Skeletal muscle satellite cell (primary cell): ENCODE measurements at regions not wholly inside any gene's neighbourhood (a gene's known extent, or its start where the extent isn't known, plus 50 kb on each side); places are given as distances from the start of the nearest gene placed in this dataset.

ENCODE experiments used
- H3K27me3 ChIP-seq: 2 replicates; pipeline ENCODE4 v1.7.0; 2013; ENCODE audit warnings: low read length; ENCODE audit not compliant: control insufficient read depth, insufficient read depth
- H3K36me3 ChIP-seq: 2 replicates; pipeline ENCODE4 v1.7.0; 2013; ENCODE audit warnings: mild to moderate bottlenecking, control low read depth, low read length; ENCODE audit not compliant: insufficient read depth
- H3K4me1 ChIP-seq: 2 replicates; pipeline ENCODE4 v1.7.0; 2013; ENCODE audit warnings: low read length; ENCODE audit not compliant: control insufficient read depth, insufficient read depth
- H3K4me2 ChIP-seq: 2 replicates; pipeline ENCODE4 v1.7.0; 2013; ENCODE audit warnings: mild to moderate bottlenecking, low read length
- H3K4me3 ChIP-seq: 2 replicates; pipeline ENCODE4 v1.7.0; 2013; ENCODE audit warnings: low read length
- H3K9ac ChIP-seq: 2 replicates; pipeline ENCODE4 v1.7.0; 2013; ENCODE audit warnings: mild to moderate bottlenecking, low read depth, low read length, moderate library complexity
- H3K9me3 ChIP-seq: replicated peaks from 2 replicates; pipeline ENCODE4 v1.7.0; 2013; ENCODE audit warnings: mild to moderate bottlenecking, control low read depth, low read length

DNA sequence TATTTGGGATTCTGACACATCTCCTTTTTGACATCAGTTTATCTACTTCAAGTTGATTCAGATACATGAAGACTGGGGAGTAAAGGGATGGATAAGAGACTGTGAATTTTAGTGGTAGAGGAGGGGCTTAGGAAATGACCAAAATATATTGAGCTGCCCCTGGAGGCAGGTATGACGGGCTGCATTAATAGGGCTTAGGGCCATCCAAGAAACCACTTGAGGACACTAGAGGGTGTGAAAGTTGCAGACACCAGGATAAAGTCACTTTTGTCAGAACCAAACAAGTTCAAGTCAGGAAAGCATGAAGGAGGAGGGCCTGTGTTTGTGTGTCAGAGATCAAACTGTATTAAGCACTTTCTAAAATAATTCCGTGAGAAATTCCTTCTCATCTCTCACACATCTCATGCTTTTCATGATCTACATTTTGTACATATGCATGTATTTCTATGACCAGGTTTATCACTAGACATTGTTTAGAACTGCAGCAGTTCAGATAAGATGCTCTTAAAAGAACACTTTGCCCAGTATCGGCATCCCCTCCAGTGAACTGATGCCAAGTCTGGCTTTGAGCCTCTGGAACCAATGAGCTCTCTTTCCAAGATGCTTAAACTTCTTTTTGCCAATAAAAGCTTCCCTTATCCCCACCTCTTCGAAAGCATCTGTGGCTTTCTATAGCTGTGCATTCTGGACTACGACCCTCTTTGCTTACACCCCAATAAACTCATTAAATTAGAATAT is 136.9 kb downstream of the SLC38A1 start:
- no peaks in the 10 kb centered on the region for H3K36me3 ChIP-seq
- no peaks in the 10 kb centered on the region for H3K4me1 ChIP-seq
- no peak overlapping the region for H3K9ac ChIP-seq
- no peak overlapping the region for H3K4me3 ChIP-seq
- H3K4me2 ChIP-seq = no peak overlapping the region
- H3K27me3 ChIP-seq = no peaks in the 10 kb centered on the region
- no peaks in the 10 kb centered on the region for H3K9me3 ChIP-seq

DNA sequence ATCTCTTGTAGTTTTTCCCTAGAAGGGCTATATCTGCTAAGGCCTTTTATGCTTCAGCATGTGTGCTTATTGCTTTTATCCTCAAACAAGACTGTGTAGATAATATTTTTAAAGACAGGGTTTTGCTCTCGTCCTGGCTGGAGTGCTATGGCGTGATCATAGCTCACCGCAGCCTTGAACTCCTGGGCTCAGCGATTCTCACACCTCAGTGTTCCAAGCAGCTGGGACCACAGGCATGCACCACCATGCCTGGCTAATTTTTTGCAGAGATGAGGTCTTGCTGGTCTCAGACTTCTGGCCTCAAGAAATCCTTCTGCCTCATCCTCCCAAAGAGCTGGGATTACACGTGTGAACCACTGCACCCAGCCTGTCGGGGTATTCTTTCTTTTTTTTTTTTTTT is 137.3 kb upstream of the SCAF11 start:
- Histone ChIP-seq H3K4me1 (peaks cover 18% of the 10 kb centered on the region), H3K9me3 (no peaks in the 10 kb centered on the region), H3K36me3 (no peaks in the 10 kb centered on the region), H3K27me3 (no peaks in the 10 kb centered on the region), H3K9ac (no peak overlapping the region), H3K4me3 (no peak overlapping the region), H3K4me2 (no peak overlapping the region)

DNA sequence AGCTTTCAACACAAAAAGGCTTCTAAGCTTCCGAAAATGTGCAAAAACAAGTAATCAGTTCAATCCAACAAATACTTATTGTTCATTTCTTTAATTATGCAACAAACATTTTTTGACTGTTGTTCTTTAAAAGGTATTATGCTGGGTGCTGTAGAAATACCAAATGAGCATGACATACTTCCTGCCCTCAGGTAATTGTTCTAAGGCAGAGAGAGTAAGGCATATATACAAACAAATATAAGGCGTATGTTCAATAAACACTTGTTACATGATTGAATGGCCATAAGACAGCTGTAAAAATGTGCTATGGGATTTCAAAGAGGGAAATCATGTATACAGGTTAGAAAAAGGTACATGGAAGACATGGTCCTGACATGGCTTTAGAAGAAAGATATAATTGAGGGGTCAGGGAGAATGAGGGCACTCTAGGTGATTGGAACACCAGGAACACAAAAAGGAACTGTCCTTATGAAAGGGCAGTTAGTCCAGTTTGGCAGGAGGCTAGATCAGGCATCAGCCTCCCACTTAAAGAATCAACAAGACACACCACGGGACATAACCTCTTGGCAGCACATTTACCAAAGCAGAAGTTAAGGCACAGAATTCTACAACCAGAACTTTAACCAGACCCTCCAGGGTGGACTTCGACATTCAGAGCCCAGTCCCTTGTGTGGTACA is 135.8 kb upstream of the SCAF11 start:
- Histone ChIP-seq H3K27me3 (no peaks in the 10 kb centered on the region), H3K9me3 (no peaks in the 10 kb centered on the region), H3K9ac (peak overlapping the region; percentile 43), H3K4me1 (peaks cover 18% of the 10 kb centered on the region), H3K4me3 (peak overlapping the region; percentile 58), H3K4me2 (peak overlapping the region; percentile 75), H3K36me3 (no peaks in the 10 kb centered on the region)

DNA sequence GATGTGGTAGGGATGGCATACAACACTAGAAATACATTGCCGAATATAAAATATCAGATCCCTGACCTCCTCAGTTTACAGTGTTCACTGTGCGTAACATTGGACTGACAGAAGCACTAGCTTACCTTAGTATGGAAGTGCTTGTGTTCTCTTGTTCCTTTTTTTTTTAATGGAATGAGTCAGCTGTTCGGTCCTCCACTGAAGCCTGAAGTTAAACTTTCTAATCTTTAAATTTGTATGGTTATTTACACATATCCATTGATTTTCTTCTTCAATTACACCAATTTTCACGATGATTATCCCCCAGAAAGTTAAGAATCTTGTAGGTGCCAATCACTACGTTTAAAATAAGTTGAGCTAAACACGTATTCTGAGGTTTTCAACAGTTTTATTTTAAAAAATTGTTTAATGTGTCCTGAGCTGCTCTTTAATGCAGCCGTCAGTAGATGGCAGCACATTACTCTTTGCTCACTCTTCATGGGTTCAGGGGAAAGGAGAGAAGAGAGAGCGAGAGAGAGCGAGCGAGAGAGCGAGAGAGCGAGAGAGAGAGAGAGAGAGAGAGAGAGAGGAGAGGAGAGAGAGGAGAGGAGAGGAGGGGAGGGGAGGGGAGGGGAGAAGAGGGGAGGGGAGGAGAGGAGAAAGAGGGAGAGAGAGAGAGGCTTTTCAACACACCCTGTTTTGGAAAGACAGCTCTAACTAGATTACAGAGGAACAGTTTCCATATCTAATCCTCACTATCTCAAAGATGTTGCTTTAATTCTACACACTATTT is 134.7 kb upstream of the SCAF11 start:
- Histone ChIP-seq H3K4me2 (peak overlapping the region; percentile 75), H3K9ac (peak overlapping the region; percentile 67), H3K9me3 (no peaks in the 10 kb centered on the region), H3K4me3 (peak overlapping the region; percentile 58), H3K4me1 (peaks cover 18% of the 10 kb centered on the region), H3K27me3 (no peaks in the 10 kb centered on the region), H3K36me3 (no peaks in the 10 kb centered on the region)

DNA sequence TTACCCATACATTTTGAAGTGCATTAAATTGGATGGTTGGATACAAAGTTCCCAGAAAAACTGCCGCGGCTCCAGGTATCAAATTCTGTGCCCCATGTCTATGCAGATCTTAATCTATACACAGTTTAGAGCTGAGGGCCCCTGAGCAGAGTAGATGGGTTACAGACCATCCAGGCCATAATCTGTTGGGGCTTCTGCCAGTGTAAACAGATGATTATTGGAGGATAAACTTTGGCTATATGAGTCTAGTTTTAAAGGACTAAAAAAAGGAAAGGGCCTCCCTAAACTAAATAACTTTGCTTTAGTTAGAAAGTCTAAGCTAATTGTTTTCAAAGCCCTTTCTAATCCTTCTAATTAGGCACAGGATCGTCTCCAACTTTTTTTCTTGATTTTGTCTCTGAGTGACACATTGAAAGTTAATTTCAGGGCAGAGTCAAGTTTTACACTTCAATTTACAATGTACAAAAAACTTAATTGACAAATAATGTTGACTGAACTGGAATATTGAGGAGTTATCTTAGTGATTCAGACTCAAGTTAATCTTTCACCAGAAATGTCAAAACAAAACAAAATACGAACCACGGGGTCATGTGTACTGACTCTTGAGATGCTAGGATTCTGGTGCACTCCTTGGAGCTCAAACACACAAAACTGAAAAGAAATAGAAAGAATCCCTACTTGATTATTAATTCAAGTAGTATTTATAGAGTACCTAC is 133.9 kb upstream of the SCAF11 start:
- H3K36me3 ChIP-seq = no peaks in the 10 kb centered on the region
- H3K4me3 ChIP-seq = no peak overlapping the region
- H3K4me2 ChIP-seq = peak overlapping the region; percentile 75
- H3K9me3 ChIP-seq = no peaks in the 10 kb centered on the region
- peak overlapping the region; percentile 67 for H3K9ac ChIP-seq
- peaks cover 18% of the 10 kb centered on the region for H3K4me1 ChIP-seq
- H3K27me3 ChIP-seq = no peaks in the 10 kb centered on the region

DNA sequence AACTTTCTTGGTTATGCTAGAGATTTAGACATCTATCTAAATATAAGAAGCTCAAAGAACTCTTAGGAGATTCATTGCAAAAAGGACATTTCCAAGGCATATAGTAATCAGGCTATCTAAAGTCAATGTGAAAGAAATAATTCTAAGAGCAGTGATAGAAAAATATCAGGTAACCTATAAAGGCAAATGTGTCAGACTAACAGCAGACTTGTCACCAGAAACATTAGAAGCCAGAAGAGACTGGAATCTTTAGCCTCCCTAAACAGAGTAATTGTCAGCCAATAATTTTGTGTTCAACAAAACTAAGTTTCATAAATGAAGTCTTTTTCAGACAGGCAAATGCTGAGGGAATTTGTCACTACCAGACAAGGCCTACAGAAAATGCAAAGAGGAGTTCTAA is 122.0 kb upstream of the SCAF11 start:
- Histone ChIP-seq H3K36me3 (no peaks in the 10 kb centered on the region), H3K4me2 (no peak overlapping the region), H3K27me3 (no peaks in the 10 kb centered on the region), H3K9me3 (no peaks in the 10 kb centered on the region), H3K9ac (no peak overlapping the region), H3K4me3 (no peak overlapping the region), H3K4me1 (no peaks in the 10 kb centered on the region)

DNA sequence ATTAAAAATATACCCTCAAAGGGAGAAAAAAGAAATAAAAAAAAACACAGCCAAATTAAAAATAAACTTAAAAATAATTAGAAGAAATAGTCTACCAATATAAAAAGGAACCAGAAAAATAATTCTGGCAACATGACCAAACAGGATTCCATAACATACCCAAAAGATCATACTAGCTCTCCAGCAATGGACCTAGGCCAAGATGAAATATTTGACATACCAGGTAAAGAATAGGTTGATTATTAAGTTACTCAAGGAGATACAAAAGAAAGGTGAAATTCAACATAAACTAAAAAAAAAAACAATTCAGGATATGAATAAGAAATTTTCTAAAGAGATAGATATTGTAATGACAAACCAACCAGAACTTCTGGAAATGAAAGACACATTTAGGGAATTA is 121.3 kb upstream of the SCAF11 start:
- no peak overlapping the region for H3K4me2 ChIP-seq
- H3K9ac ChIP-seq = no peak overlapping the region
- no peak overlapping the region for H3K4me3 ChIP-seq
- no peaks in the 10 kb centered on the region for H3K4me1 ChIP-seq
- H3K36me3 ChIP-seq = no peaks in the 10 kb centered on the region
- no peaks in the 10 kb centered on the region for H3K27me3 ChIP-seq
- H3K9me3 ChIP-seq = no peaks in the 10 kb centered on the region

DNA sequence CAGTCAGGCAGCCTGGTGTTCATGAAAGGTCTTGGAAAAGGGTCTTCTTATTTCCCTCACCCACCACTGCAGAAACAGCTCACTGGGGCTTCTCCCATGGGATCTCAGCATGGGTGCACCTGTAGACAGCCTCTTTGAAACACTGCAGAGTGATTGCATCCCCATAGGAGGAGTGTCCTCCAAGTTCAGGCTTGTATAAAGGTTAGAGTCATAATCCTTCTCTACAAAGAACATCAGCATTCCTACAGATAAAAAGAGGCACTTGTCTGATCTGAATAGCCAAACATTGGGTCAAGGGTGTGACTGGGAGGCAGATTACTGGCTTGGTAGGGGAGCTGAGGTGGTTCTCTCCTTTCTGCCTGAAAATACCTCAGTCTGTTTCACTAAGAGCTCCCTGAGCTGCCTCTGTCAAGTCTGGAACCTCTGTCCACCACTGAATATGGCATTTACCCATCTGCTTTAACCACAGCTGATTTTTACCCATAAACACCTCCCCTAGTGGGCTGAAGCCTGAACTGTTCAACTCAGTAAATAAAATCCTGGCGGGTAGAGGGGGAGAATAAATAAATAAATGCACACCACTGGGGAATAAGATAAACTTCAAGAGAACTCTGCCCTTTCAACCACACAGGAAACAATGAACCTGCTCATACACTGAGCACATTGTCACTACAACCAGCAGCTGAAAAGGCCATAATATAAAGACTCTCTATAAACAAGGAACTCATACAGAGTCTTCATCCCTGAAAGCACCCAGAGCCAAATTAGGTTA is 120.7 kb upstream of the SCAF11 start:
- Histone ChIP-seq H3K4me2 (no peak overlapping the region), H3K4me1 (no peaks in the 10 kb centered on the region), H3K9ac (no peak overlapping the region), H3K27me3 (no peaks in the 10 kb centered on the region), H3K9me3 (no peaks in the 10 kb centered on the region), H3K4me3 (no peak overlapping the region), H3K36me3 (no peaks in the 10 kb centered on the region)

DNA sequence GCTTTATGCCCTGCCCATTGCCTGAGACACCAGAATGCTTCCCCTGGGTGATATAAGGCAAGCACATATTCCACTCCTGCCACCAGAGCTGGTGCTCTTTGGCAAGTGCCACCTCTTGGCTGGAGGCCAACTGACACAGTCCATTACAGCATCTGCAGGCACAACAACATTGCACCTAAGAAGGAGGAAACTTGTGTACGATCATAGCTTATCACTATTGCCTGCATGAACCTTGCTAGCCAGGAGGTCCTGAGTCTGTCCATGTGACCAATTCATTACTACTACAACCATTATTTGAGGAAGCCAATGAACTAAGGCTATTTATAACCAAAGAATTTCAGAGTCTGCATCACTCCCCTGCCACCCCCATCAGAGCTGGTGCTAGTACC is 119.8 kb upstream of the SCAF11 start:
- no peak overlapping the region for H3K4me2 ChIP-seq
- H3K4me1 ChIP-seq = no peaks in the 10 kb centered on the region
- H3K27me3 ChIP-seq = no peaks in the 10 kb centered on the region
- H3K4me3 ChIP-seq = no peak overlapping the region
- no peak overlapping the region for H3K9ac ChIP-seq
- H3K36me3 ChIP-seq = no peaks in the 10 kb centered on the region
- H3K9me3 ChIP-seq = no peaks in the 10 kb centered on the region

DNA sequence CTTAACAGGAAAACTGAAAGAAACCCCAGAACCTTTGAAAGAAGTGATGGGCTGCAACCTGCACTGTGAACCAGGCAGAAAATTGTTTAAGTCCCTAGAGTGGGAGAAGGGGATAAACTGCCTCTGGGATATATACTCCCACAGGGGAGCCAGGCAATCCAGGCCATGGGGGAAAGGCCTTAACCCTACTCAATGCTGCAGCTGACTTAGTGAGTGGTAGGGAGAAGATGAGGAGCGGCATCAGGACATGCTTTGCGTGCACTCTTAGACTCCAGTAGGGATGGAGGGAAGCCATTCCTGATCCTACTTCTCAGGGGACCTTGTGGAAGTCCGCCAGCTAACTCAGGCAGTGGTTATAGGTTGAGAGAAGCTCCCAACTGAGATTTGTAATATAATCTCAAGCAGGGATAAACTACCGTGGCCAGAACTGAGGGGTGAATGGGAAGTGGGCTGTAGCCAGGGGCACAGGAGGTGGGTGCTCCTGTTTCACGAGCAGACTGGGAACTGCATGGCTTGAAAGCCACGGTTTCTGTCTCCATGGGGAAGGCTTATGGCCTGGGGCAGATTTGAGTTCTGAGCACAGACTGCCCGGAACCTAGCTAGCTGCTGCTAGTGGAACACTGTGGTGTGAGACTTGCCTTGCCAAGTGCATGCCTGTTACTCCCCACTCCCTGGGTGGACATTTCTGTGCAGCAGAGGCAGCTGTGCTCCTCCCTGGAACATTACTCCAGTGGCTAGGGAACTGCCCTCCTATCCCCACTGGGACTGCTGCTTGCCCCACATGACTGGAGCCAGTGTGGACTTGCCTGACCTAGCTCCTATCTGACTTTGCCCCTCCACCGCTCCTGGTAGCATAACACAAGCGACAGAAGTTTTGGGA is 119.2 kb upstream of the SCAF11 start:
- no peak overlapping the region for H3K9ac ChIP-seq
- no peaks in the 10 kb centered on the region for H3K9me3 ChIP-seq
- no peaks in the 10 kb centered on the region for H3K4me1 ChIP-seq
- no peak overlapping the region for H3K4me2 ChIP-seq
- no peaks in the 10 kb centered on the region for H3K27me3 ChIP-seq
- no peaks in the 10 kb centered on the region for H3K36me3 ChIP-seq
- no peak overlapping the region for H3K4me3 ChIP-seq
